ENCODE measurements at regions not wholly inside any gene's neighbourhood (a gene's known extent, or its start where the extent isn't known, plus 50 kb on each side); places are given as distances from the start of the nearest gene placed in this dataset.

GRCh38 chr1:22313321-22313720 lies 138.3 kb upstream of the ZBTB40 start:
- no peak for DNase-seq (ENCODE audit: low read depth in 4 of 4, low spot score in 2 of 4)

DNA sequence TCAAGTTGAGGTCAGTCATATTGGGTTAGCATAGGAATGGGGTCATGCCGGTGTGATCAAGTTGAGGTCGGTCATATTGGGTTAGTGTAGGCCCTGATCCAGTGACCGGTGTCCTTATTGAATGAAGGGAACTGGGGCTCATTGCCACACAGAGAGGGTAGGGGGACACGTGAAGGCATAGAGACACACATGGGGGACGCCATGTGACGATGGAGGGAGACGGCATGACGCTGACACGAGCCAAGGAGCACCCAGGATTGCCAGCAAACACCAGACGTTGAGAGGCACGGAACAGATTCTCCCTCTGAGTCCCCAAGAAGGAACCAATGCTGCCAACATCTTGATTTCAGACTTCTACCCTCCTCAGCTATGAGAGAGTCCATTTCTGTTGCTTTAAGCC lies 136.9 kb upstream of the ZBTB40 start:
- DNase-seq (ENCODE audit: low read depth in 4 of 4, low spot score in 2 of 4) = no peak

DNA sequence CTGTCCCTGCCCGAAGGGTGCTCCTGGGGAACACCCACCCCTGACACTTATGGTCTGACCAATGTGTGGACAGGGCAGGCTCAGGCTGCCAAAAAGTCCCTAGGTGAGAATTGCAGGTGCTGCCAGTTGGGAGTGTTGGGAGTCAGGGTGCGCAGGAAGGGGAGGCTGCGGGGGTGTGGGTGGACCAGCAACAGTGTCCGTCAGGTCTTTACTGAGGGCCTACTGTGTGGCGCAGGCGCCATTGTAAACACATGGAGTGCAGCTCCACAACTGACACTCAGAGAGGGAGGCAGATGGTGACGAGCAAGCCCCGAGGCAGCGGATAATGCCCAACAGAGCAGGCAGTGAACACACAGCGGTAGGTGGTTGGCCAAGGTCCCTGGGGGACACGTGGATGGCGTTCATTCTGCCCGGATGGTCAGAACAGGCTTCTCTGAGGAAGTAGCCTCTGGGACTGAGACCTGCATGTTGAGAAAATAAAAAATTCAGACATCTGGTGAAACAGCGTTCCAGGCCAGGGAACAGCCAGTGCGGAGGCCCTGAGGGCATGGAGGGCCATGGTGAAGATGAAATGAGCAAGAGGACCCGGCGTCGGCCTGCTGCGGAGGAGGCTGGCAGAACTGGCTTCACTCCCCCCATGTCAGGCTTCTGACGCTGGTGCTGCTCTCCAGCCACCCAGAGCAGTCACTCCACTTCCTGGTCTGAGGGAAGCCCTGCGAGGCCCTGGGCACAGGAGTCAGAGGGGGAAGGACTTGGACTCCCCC lies 136.2 kb upstream of the ZBTB40 start:
- no peak for DNase-seq (ENCODE audit: low read depth in 4 of 4, low spot score in 2 of 4)

DNA sequence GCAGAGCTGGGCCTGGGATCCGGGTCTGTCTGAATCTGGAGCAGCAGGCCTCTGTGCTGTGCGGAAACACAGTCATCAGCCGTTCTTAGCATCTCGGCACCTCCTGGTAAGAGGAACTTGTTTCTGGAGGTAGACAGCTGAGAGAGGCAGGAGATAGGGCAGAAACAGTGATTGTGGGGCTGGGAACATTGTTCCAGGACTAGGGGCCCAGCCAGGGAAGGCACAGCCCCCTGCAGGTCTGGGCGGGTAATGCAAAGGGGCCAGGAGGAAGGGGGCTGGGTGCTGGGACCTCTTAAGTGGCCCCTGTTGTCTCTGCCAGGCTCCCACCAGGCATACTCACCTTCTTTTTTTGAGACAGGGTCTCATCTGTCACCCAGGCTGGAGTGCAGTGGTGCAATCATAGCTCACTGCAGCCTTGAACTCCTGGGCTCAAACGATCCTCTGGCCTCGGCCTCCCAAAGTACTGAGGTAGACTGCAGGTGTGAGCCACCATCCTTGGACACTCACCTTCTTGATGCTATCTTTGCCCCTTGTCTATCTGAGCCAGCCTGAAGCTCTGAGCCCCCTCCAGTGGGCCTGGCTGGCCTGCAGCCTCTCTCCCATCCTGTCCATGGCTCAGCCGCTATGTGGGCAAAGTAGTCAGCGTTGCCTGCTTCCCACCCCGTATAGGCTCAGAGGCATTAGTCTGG lies 134.3 kb upstream of the ZBTB40 start:
- DNase-seq (ENCODE audit: low read depth in 4 of 4, low spot score in 2 of 4) = no peak

- DNase-seq (ENCODE audit: low read depth in 4 of 4, low spot score in 2 of 4) = no peak
These were observed 133.8 kb upstream of the ZBTB40 start for GRCh38 chr1:22317920-22318243.

DNA sequence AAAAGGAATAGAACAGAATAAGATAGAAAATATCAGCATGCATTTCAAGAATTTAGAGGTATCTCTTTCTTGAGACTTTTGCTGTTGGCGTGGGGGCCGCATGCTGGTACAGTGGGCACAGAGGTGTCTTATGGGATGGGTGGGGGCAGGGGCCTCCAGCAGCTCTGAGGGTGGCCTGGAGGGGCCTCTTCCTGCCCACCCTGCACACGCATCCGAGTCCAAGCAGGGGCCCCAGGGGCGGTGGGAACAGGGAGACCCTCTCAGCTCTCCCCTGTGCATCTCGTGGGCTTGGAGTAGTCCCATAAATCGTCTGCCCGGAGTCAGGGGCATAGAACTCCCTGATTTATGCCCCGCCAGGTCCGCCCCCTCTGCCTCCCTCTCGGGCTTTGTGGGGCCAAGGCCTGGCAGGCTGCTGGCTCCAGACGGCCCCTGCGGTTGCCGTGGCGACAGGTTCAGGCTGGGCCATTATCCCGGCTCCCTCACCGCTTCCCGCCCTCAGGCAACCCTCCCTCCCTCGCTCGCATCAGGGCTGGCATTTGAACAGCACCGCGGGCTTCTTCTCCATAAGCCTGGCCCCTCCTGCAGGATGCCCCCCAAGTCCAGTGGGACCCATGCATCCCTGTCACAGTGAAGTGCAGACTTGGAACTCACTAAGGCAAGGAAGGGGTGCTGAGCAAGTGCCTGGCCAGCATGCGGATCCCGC lies 133.2 kb upstream of the ZBTB40 start:
- DNase-seq (ENCODE audit: low read depth in 4 of 4, low spot score in 2 of 4) = peak in 2 of 4 donors; percentile 60 to 66

- DNase-seq (ENCODE audit: low read depth in 4 of 4, low spot score in 2 of 4) = no peak
These were observed 132.0 kb upstream of the ZBTB40 start for GRCh38 chr1:22319608-22320007.

DNA sequence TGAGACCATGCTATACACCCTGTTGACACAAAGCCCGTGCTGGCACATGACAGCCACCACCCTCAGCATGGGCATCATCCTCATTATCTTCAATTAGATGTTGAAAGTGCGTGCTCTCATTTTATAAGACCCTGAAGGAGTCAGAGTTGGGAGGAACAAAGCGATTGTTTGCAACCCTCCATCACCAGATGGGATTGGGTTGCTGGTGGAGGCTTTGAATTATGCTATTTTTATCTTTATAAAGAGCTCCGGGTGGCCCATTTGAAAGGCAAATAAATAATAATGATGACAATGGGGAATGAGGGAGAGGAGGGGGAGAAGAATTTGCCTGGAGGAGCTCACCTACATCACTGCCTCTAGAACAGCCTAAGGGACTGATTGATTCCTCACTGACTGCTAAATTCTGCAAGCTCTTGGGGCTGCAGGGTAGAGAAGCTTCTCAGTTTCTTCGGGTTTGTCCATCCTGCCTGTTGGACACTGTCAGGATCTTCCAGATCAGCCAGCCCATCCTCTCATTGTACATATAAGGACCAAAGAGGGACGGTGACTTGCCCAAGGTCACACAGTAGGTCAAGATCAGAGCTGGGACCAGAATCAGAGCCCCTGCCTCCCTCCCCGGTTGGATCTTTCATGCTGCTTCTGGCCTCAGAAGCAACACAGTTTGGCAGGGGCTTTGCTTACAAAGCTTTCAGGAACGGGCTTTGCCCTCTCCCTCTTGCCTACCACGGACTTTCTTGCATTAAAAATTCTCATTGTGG lies 130.9 kb upstream of the ZBTB40 start:
- no peak for DNase-seq (ENCODE audit: low read depth in 4 of 4, low spot score in 2 of 4)

DNA sequence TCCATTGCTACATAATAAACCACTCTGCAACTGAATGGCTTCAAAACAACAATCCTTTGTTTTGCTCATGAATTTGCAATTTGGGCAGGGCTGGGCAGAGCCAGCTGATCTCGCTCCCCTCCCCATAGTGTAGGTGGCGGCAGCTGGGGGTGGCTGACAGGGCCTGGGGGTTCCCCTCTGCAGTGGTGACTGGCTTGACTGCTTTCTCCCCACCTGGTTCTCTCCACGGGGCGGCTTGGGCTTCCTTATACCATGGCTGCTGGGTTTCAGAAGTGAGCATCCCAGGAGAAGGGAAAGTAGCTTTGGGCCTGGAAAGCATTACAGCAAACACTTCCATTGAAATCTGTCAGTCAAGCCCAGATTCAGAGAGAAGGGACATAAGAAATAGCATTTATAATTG lies 129.7 kb upstream of the ZBTB40 start:
- no peak for DNase-seq (ENCODE audit: low read depth in 4 of 4, low spot score in 2 of 4)

DNA sequence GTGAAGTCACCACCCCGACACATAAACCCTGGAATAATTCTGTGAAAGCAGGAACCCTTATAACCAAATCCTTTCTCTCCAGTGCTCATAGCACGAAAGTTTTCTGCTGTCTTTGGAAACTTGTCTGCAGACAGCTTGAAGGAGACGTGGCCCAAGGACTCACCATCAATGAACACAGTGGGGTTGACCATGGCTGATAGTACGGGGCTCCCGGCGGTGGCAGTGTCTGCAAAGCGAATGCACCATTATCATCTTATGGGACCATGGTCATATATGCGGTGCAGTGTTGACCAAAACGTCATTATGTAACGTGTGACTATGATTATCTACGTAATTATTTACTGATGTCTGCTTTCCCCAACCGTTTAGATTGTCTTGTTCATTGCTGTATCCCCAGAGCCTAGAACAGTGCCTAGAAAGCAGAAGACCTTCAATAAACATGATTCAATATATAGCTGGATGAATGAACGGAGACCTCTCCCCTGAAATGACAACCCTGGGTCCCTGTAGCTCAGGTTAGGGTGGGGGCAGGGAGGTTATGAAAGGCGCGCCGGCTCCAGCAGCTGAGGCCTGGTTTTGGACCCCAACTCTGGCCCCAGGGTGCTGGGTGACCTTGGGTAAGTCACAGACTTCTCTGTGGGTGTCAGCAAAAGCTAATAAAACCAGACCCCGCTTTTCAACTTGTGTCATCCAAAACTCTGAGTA lies 128.4 kb upstream of the ZBTB40 start:
- DNase-seq (ENCODE audit: low read depth in 4 of 4, low spot score in 2 of 4) = no peak

DNA sequence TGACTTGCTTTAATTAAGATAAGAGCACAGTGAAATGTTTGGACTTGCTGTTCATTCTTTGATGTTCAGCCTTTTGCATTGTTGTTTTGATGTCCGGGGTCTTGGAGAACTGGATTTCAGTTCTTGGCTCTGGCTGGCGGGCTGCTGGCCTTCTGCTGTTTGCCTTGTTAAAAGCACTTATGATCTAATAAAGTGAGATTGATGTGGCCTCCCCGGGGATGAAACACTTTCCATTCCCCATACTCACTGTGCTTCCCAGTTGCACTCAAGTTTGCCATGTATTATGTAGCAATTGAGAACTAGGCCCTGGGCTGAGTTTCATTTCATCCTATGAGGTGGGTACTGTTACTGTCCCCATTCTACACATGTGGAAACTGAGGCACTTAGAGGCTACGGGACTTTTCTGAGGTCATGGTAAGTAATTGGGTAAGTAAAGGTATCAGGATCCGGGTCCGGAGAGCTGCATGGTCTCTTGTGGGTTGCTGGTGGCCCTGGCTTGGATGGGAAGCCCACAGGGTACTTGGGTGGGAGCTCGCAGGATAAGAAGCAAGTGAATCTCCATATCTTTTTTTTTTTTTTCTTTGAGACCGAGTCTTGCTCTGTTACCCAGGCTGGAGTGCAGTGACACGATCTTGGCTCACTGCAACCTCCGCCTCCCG lies 127.7 kb upstream of the ZBTB40 start:
- DNase-seq (ENCODE audit: low read depth in 4 of 4, low spot score in 2 of 4) = no peak

GRCh38 chr1:22325531-22326371 lies 125.9 kb upstream of the ZBTB40 start:
- no peak for DNase-seq (ENCODE audit: low read depth in 4 of 4, low spot score in 2 of 4)

DNA sequence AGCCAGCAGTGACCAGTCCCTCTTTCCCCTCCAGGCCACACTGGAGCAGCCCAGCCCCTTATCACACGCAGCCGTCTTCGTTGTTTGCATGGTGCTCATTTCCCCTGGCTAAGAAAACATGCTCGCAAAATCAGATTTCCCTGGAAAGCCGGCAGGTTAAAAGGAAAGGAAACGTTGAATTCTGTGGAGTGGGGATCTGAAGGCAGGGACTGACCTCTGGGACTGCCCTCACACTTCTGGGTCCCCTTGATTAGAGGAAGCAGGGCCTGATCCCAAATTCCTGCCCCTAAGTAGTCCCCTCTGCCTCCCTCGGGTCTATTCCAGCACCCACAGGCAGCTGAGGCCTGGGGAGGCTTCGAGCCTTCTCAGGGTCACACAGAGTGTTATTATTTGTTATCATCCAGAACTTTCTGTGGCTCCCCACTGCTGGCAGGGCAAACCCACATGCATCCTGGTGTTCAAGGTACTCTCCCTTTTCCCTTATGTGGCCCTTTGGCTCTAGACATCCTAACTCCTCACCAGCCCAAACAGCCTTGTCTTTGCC lies 125.2 kb upstream of the ZBTB40 start:
- DNase-seq (ENCODE audit: low read depth in 4 of 4, low spot score in 2 of 4) = no peak

- no peak for DNase-seq (ENCODE audit: low read depth in 4 of 4, low spot score in 2 of 4)
These were observed 124.7 kb upstream of the ZBTB40 start for GRCh38 chr1:22326931-22327330.

GRCh38 chr1:22327411-22327810 lies 124.2 kb upstream of the ZBTB40 start:
- DNase-seq (ENCODE audit: low read depth in 4 of 4, low spot score in 2 of 4) = no peak

GRCh38 chr1:22328331-22329147 lies 123.1 kb upstream of the ZBTB40 start:
- no peak for DNase-seq (ENCODE audit: low read depth in 4 of 4, low spot score in 2 of 4)

GRCh38 chr1:22329148-22329515 lies 122.5 kb upstream of the ZBTB40 start:
- no peak for DNase-seq (ENCODE audit: low read depth in 4 of 4, low spot score in 2 of 4)
